ENCODE measurements at regions not wholly inside any gene's neighbourhood (a gene's known extent, or its start where the extent isn't known, plus 50 kb on each side); places are given as distances from the start of the nearest gene placed in this dataset.

DNA sequence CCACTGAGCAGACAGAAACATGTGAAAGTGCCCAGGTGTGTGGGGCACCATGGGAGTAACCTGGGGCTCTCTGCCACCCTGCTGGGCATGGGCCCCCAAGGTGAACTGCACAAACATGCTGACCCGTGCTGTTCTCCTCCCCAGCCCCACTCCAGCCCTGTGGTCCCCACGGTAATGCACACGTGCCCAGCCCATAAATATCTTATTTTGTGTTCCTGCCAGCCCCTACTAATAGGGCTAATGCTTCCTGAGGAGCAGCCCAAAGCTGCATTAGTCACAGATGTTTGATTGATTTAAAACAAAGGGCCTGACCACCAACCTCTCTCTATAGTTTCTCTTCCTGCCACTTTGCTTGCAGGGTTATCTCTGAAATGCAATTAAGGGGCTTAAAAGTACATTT, 95.4 kb downstream of the ABHD5 start:
- no peaks in the 10 kb centered on the region for H3K9me3 ChIP-seq (ENCODE audit: control insufficient read depth, insufficient read depth, low read length)
- H3K9ac ChIP-seq (ENCODE audit: low read depth, low read length) = no peak overlapping the region
- no peak overlapping the region for H3K4me2 ChIP-seq (ENCODE audit: low read depth, low read length)
- ChIA-PET POLR2A (ENCODE audit: unreplicated experiment) (no interaction called here), CTCF (no interaction called here)
- no peak overlapping the region for H2BK15ac ChIP-seq (ENCODE audit: low read depth, low read length)
- no peak overlapping the region for H2AK5ac ChIP-seq (ENCODE audit: low read depth, low read length)
- no peak for DNase-seq
- H3K18ac ChIP-seq (ENCODE audit: low read depth, low read length) = no peak overlapping the region
- TF ChIP-seq MAFK (IDR thresholded peaks at IDR 0.05; ENCODE audit: low read depth, low read length) (no peak), USF2 (IDR thresholded peaks at IDR 0.05; ENCODE audit: low read depth, low read length) (no peak), BHLHE40 (IDR thresholded peaks at IDR 0.05; ENCODE audit: low read depth, low read length) (no peak), RFX5 (IDR thresholded peaks at IDR 0.05; ENCODE audit: low read depth, low read length) (no peak), RAD21 (IDR thresholded peaks at IDR 0.05; ENCODE audit: low read length) (no peak), MXI1 (IDR thresholded peaks at IDR 0.05; ENCODE audit: borderline replicate concordance, low read depth, low read length) (no peak), ELK1 (IDR thresholded peaks at IDR 0.05; ENCODE audit: borderline replicate concordance, low read depth, low read length) (no peak), SMC3 (IDR thresholded peaks at IDR 0.05; ENCODE audit: low read depth, low read length) (no peak), POLR2A (IDR thresholded peaks at IDR 0.05; ENCODE audit: low read depth, low read length) (no peak)
- TF ChIP-seq, protein P1, sequence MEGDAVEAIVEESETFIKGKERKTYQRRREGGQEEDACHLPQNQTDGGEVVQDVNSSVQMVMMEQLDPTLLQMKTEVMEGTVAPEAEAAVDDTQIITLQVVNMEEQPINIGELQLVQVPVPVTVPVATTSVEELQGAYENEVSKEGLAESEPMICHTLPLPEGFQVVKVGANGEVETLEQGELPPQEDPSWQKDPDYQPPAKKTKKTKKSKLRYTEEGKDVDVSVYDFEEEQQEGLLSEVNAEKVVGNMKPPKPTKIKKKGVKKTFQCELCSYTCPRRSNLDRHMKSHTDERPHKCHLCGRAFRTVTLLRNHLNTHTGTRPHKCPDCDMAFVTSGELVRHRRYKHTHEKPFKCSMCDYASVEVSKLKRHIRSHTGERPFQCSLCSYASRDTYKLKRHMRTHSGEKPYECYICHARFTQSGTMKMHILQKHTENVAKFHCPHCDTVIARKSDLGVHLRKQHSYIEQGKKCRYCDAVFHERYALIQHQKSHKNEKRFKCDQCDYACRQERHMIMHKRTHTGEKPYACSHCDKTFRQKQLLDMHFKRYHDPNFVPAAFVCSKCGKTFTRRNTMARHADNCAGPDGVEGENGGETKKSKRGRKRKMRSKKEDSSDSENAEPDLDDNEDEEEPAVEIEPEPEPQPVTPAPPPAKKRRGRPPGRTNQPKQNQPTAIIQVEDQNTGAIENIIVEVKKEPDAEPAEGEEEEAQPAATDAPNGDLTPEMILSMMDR (conservative IDR thresholded peaks at IDR 0.05; ENCODE audit: low read depth, low read length) = no peak
- intact Hi-C loops (cut with micrococcal nuclease) (no loop called here), in situ Hi-C loops (cut with MboI; ENCODE audit: low sequenced_read_pairs) (no loop called here), dilution Hi-C loops (cut with HindIII; ENCODE audit: low sequenced_read_pairs, unreplicated experiment) (no loop called here)
- no peak overlapping the region for H2BK20ac ChIP-seq (ENCODE audit: low read depth, low read length)
- no peaks in the 10 kb centered on the region; the same call in 1 of the 2 replicates for H3K9me1 ChIP-seq (ENCODE audit: insufficient read depth, low read length)
- no peaks in the 10 kb centered on the region for H3K4me1 ChIP-seq (ENCODE audit: control insufficient read depth, insufficient read depth, low read length)
- no peak overlapping the region for H2AFZ ChIP-seq (replicated peaks; ENCODE audit: low read length, poor library complexity)
- BruUV-seq (replicated peaks) = no TSS peak
- WGBS, 2 experiments (ENCODE audit: extremely low coverage in 2 of 2, insufficient read length in 1 of 2) = no CpG with 5 or more reads among the region's 3 CpGs
- no peak overlapping the region for H4K91ac ChIP-seq (ENCODE audit: insufficient read depth, low read depth, low read length)
- ATAC-seq (ENCODE audit: low read depth) = no peak
- no peak overlapping the region for H2BK120ac ChIP-seq (ENCODE audit: low read depth, low read length)
- no peak overlapping the region for H3K27ac ChIP-seq (ENCODE audit: insufficient read depth, low read length)
- no peak overlapping the region for H3K4me3 ChIP-seq (ENCODE audit: insufficient read depth, low read depth, low read length)
- H3K27me3 ChIP-seq (ENCODE audit: control insufficient read depth, insufficient read depth, low read length) = peaks cover 42% of the 10 kb centered on the region
- no peak overlapping the region for H3K23ac ChIP-seq (ENCODE audit: low read depth, low read length)
- no peak overlapping the region for H3K14ac ChIP-seq (replicated peaks; ENCODE audit: low read depth, low read length)
- H2AK9ac ChIP-seq (replicated peaks; ENCODE audit: low read depth, low read length, poor library complexity) = no peak overlapping the region
- H3K56ac ChIP-seq (ENCODE audit: extremely low read depth, insufficient read depth, low read length) = no peak overlapping the region
- H4K20me1 ChIP-seq (ENCODE audit: insufficient read depth, low read length) = no peaks in the 10 kb centered on the region
- no peaks in the 10 kb centered on the region for H3K79me1 ChIP-seq (ENCODE audit: low read depth in 1 of 2, low read length in 2 of 2)
- no peak overlapping the region for H4K8ac ChIP-seq (ENCODE audit: low read depth in 2 of 2, low read length in 2 of 2)
- H4K5ac ChIP-seq (ENCODE audit: low read depth, low read length) = no peak overlapping the region
- no peak overlapping the region for H2BK5ac ChIP-seq (ENCODE audit: low read depth, low read length, poor library complexity, severe bottlenecking)
- no peaks in the 10 kb centered on the region for H3K36me3 ChIP-seq (ENCODE audit: control insufficient read depth, insufficient read depth, low read length)
- no peak overlapping the region for H3K4ac ChIP-seq (ENCODE audit: low read depth, low read length)

Data from IMR-90 (cell line).